GM19452 (cell line): ENCODE measurements at regions not wholly inside any gene's neighbourhood (a gene's known extent, or its start where the extent isn't known, plus 50 kb on each side); places are given as distances from the start of the nearest gene placed in this dataset.
A peak's percentile ranks its signal among the peaks of the same experiment; 100 is the strongest.

Source experiments
- ATAC-seq: cut with Tn5 transposase; IDR thresholded peaks from one replicate; pipeline ENCODE4 v1.9.1; 2021; ENCODE audit not compliant: unreplicated experiment

- peak; percentile 62 for ATAC-seq
These were observed 133.0 kb downstream of the ZDHHC21 start for GRCh38 chr9:14560194-14560593.

- ATAC-seq = no peak
These were observed 138.3 kb downstream of the ZDHHC21 start for GRCh38 chr9:14554886-14555285.

GRCh38 chr9:14547245-14548060, 145.8 kb downstream of the ZDHHC21 start:
- ATAC-seq = no peak

- no peak for ATAC-seq
These were observed 146.5 kb downstream of the ZDHHC21 start for GRCh38 chr9:14546693-14547092.

GRCh38 chr9:14542071-14542470, 151.2 kb downstream of the ZDHHC21 start:
- no peak for ATAC-seq

GRCh38 chr9:14538526-14538925, 154.7 kb downstream of the ZDHHC21 start:
- ATAC-seq = no peak

- ATAC-seq = no peak
These were observed 157.9 kb downstream of the ZDHHC21 start for GRCh38 chr9:14535161-14535955.

- no peak for ATAC-seq
These were observed 159.2 kb downstream of the ZDHHC21 start for GRCh38 chr9:14533867-14534640.

- ATAC-seq = no peak
These were observed 160.6 kb downstream of the ZDHHC21 start for GRCh38 chr9:14532456-14533115.

- ATAC-seq = no peak
These were observed 161.6 kb downstream of the ZDHHC21 start for GRCh38 chr9:14531341-14532269.

- ATAC-seq = no peak
These were observed 162.4 kb downstream of the ZDHHC21 start for GRCh38 chr9:14530841-14531240.

- ATAC-seq = no peak
These were observed 162.9 kb downstream of the ZDHHC21 start for GRCh38 chr9:14530366-14530765.

GRCh38 chr9:14529629-14530028, 163.6 kb downstream of the ZDHHC21 start:
- no peak for ATAC-seq

- ATAC-seq = no peak
These were observed 164.2 kb downstream of the ZDHHC21 start for GRCh38 chr9:14529054-14529453.

GRCh38 chr9:14526504-14526903, 166.7 kb downstream of the ZDHHC21 start:
- no peak for ATAC-seq

- ATAC-seq = no peak
These were observed 167.4 kb downstream of the ZDHHC21 start for GRCh38 chr9:14525856-14526255.

- no peak for ATAC-seq
These were observed 168.2 kb downstream of the ZDHHC21 start for GRCh38 chr9:14524873-14525515.

- no peak for ATAC-seq
These were observed 169.7 kb downstream of the ZDHHC21 start for GRCh38 chr9:14523545-14523944.

GRCh38 chr9:14522627-14523379, 170.4 kb downstream of the ZDHHC21 start:
- no peak for ATAC-seq
